Prostate gland (tissue), 2 donors: ENCODE measurements at regions not wholly inside any gene's neighbourhood (a gene's known extent, or its start where the extent isn't known, plus 50 kb on each side); places are given as distances from the start of the nearest gene placed in this dataset.

ENCODE experiments used
- POLR2A ChIP-seq: fragments of 450-650 bp; IDR thresholded peaks from one replicate; pipeline ENCODE4 v1.6.1; 2016; ENCODE audit warnings: antibody characterized with exemption, mild to moderate bottlenecking
- POLR2AphosphoS5 ChIP-seq: sonication (generic); formaldehyde crosslinking; IDR thresholded peaks from one replicate; pipeline ENCODE4 v1.6.1; 2017; ENCODE audit warnings: antibody characterized with exemption
- TF ChIP-seq, protein P1 (sequence below), 4 experiments: fragments of 200-600 bp in 2 of 4; fragments of 450-650 bp in 2 of 4; sonication (generic) in 2 of 4; IDR thresholded peaks; 1 replicate in 3 of 4; 2 replicates in 1 of 4; pipeline ENCODE4 v1.5.1; 2016 to 2019; ENCODE audit warnings: antibody characterized with exemption in 4 of 4, mild to moderate bottlenecking in 2 of 4, moderate library complexity in 2 of 4

GRCh38 chr4:179029683-179030082, 1587.4 kb upstream of the AGA start:
- TF ChIP-seq, protein P1, sequence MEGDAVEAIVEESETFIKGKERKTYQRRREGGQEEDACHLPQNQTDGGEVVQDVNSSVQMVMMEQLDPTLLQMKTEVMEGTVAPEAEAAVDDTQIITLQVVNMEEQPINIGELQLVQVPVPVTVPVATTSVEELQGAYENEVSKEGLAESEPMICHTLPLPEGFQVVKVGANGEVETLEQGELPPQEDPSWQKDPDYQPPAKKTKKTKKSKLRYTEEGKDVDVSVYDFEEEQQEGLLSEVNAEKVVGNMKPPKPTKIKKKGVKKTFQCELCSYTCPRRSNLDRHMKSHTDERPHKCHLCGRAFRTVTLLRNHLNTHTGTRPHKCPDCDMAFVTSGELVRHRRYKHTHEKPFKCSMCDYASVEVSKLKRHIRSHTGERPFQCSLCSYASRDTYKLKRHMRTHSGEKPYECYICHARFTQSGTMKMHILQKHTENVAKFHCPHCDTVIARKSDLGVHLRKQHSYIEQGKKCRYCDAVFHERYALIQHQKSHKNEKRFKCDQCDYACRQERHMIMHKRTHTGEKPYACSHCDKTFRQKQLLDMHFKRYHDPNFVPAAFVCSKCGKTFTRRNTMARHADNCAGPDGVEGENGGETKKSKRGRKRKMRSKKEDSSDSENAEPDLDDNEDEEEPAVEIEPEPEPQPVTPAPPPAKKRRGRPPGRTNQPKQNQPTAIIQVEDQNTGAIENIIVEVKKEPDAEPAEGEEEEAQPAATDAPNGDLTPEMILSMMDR (IDR thresholded peaks at IDR 0.05), result no peak
- TF ChIP-seq POLR2A, result no peak
- TF ChIP-seq POLR2AphosphoS5, result no peak
